Effector CD8-positive, alpha-beta T cell (primary cell): ENCODE measurements at regions not wholly inside any gene's neighbourhood (a gene's known extent, or its start where the extent isn't known, plus 50 kb on each side); places are given as distances from the start of the nearest gene placed in this dataset.

Source experiments
- DNase-seq: peaks from one replicate; lab custom pipeline; 2025; lab: John Stamatoyannopoulos, UW

GRCh38 chr21:38699048-38699447 is 106.7 kb upstream of the ETS2 start:
- no peak for DNase-seq

GRCh38 chr21:38702196-38702595 is 103.5 kb upstream of the ETS2 start:
- DNase-seq: no peak

GRCh38 chr21:38709876-38710275 is 95.9 kb upstream of the ETS2 start:
- DNase-seq: no peak

- DNase-seq: no peak
These were observed 93.7 kb upstream of the ETS2 start for GRCh38 chr21:38712071-38712470.

- DNase-seq: no peak
These were observed 93.1 kb upstream of the ETS2 start for GRCh38 chr21:38712664-38713063.

- DNase-seq: no peak
These were observed 91.5 kb upstream of the ETS2 start for GRCh38 chr21:38714039-38714817.

- no peak for DNase-seq
These were observed 90.7 kb upstream of the ETS2 start for GRCh38 chr21:38714999-38715398.

- no peak for DNase-seq
These were observed 89.6 kb upstream of the ETS2 start for GRCh38 chr21:38716088-38716487.

- no peak for DNase-seq
These were observed 88.8 kb upstream of the ETS2 start for GRCh38 chr21:38716942-38717341.

GRCh38 chr21:38718481-38718880 is 87.2 kb upstream of the ETS2 start:
- DNase-seq: no peak

GRCh38 chr21:38720074-38720473 is 85.7 kb upstream of the ETS2 start:
- no peak for DNase-seq

- DNase-seq: no peak
These were observed 84.7 kb upstream of the ETS2 start for GRCh38 chr21:38721055-38721454.

- DNase-seq: no peak
These were observed 83.8 kb upstream of the ETS2 start for GRCh38 chr21:38721958-38722357.

- no peak for DNase-seq
These were observed 80.3 kb upstream of the ETS2 start for GRCh38 chr21:38725196-38726157.

GRCh38 chr21:38726482-38726881 is 79.2 kb upstream of the ETS2 start:
- no peak for DNase-seq

- DNase-seq: no peak
These were observed 76.4 kb upstream of the ETS2 start for GRCh38 chr21:38729291-38729690.

- no peak for DNase-seq
These were observed 75.9 kb upstream of the ETS2 start for GRCh38 chr21:38729754-38730379.

GRCh38 chr21:38733972-38734546 is 71.7 kb upstream of the ETS2 start:
- peak; percentile 60 for DNase-seq

GRCh38 chr21:38734646-38735365 is 70.9 kb upstream of the ETS2 start:
- DNase-seq: no peak

GRCh38 chr21:38735626-38736206 is 70.0 kb upstream of the ETS2 start:
- no peak for DNase-seq

- no peak for DNase-seq
These were observed 65.6 kb upstream of the ETS2 start for GRCh38 chr21:38740090-38740489.
